Panc1 (cell line): ENCODE measurements at regions not wholly inside any gene's neighbourhood (a gene's known extent, or its start where the extent isn't known, plus 50 kb on each side); places are given as distances from the start of the nearest gene placed in this dataset.

ENCODE experiments used
- ATAC-seq: fragments of 200-7000 bp; cut with Tn5 transposase; 2 replicates; pipeline ENCODE4 v1.9.1; 2020; ENCODE audit warnings: mild to moderate bottlenecking, moderate library complexity
- BruUV-seq: library from RNA; stranded (reverse); fragments of 400-500 nt; replicated peaks from 2 replicates; lab custom pipeline; 2021; lab: Mats Ljungman, UMichigan
- CTCF ChIA-PET: fragments of 300-600 bp; sonication (Branson Sonifier 250); formaldehyde crosslinking; loops from one replicate; lab custom pipeline; 2022; ENCODE audit warnings: antibody characterized with exemption; lab: Charles Lee
- POLR2A ChIA-PET: fragments of 300-600 bp; sonication (Branson Sonifier 250); formaldehyde crosslinking; loops from one replicate; lab custom pipeline; 2022; ENCODE audit warnings: antibody characterized with exemption; lab: Charles Lee
- DNase-seq: peaks from one replicate; pipeline ENCODE4 v3.0.0-alpha.2; 2010; ENCODE audit warnings: low read depth, low spot score
- H3K27ac ChIP-seq: 2 replicates; pipeline ENCODE4 v1.5.1; 2011; ENCODE audit warnings: mild to moderate bottlenecking, low read length, inconsistent platforms
- H3K27me3 ChIP-seq: fragments of 200-500 bp; sonication (Bioruptor generic); 2 replicates; pipeline ENCODE4 v1.6.0; 2014; ENCODE audit warnings: low read length, inconsistent platforms; ENCODE audit not compliant: control insufficient read depth, insufficient read depth
- H3K36me3 ChIP-seq: fragments of 200-500 bp; sonication (Bioruptor generic); 2 replicates; pipeline ENCODE4 v1.5.1; 2014; ENCODE audit warnings: inconsistent platforms, mild to moderate bottlenecking, low read length, moderate library complexity; ENCODE audit not compliant: control insufficient read depth, insufficient read depth
- H3K4me1 ChIP-seq: 2 replicates; pipeline ENCODE4 v1.5.1; 2011; ENCODE audit warnings: inconsistent platforms, mild to moderate bottlenecking, low read length, moderate library complexity; ENCODE audit not compliant: control insufficient read depth, insufficient read depth
- H3K4me3 ChIP-seq, 2 experiments: 2 replicates each; pipeline ENCODE4 v1.5.1; 2011 to 2012; ENCODE audit warnings: low read depth in 2 of 2, low read length in 2 of 2, mild to moderate bottlenecking in 2 of 2, inconsistent platforms in 1 of 2, moderate library complexity in 1 of 2
- H3K9me3 ChIP-seq: fragments of 200-500 bp; sonication (Bioruptor generic); 2 replicates; pipeline ENCODE4 v1.5.1; 2014; ENCODE audit warnings: low read depth, mild to moderate bottlenecking, inconsistent platforms, low read length, moderate library complexity; ENCODE audit not compliant: control insufficient read depth, insufficient read depth
- CTCF ChIP-seq: fragments of 450-650 bp; IDR thresholded peaks from 2 replicates; pipeline ENCODE4 v1.5.1; 2017; ENCODE audit warnings: mild to moderate bottlenecking
- POLR2AphosphoS5 ChIP-seq: IDR thresholded peaks from 2 replicates; pipeline ENCODE4 v1.6.1; 2012; ENCODE audit warnings: mild to moderate bottlenecking, low read depth, low read length, moderate library complexity
- REST ChIP-seq, 2 experiments: IDR thresholded peaks; 2 replicates each; pipeline ENCODE4 v1.6.1; 2011 to 2012; ENCODE audit warnings: low read depth in 2 of 2, control low read depth in 1 of 2, low read length in 1 of 2, mild to moderate bottlenecking in 1 of 2, moderate library complexity in 1 of 2; ENCODE audit not compliant: insufficient read depth in 1 of 2
- SIN3A ChIP-seq: IDR thresholded peaks from 2 replicates; pipeline ENCODE4 v1.6.1; 2012; ENCODE audit warnings: low read depth, mild to moderate bottlenecking, low read length, moderate library complexity, borderline replicate concordance; ENCODE audit not compliant: insufficient read depth
- TCF7L2 ChIP-seq: IDR thresholded peaks from 2 replicates; pipeline ENCODE4 v1.6.1; 2011; ENCODE audit warnings: mild to moderate bottlenecking, low read depth, low read length, inconsistent platforms
- in situ Hi-C: cut with HindIII; loops from 2 replicates; pipeline ENCODE4 v1.10.0; 2016; ENCODE audit warnings: low sequenced_read_pairs, low pct_unique_long_range_greater_than_20kb
- intact Hi-C: fragments of 100-400 bp; cut with micrococcal nuclease; formaldehyde crosslinking; loops from one replicate; pipeline ENCODE4 v1.10.0; 2022; ENCODE audit not compliant: unreplicated experiment

GRCh38 chr1:61593331-61593730 is 131.6 kb downstream of the TM2D1 start:
- intact Hi-C loops (no loop called here), in situ Hi-C loops (no loop called here)
- Histone ChIP-seq H3K36me3 (no peaks in the 10 kb centered on the region), H3K4me1 (peaks cover 3% of the 10 kb centered on the region; the same call in 1 of the 2 replicates), H3K9me3 (no peaks in the 10 kb centered on the region; the same call in 1 of the 2 replicates), H3K27me3 (no peaks in the 10 kb centered on the region), H3K4me3 (no peak overlapping the region), H3K27ac (no peak overlapping the region)
- TF ChIP-seq CTCF = no peak
- TF ChIP-seq TCF7L2 = no peak
- TF ChIP-seq REST (IDR thresholded peaks at IDR 0.05; ENCODE audit: insufficient read depth in 1 of 2, low read depth in 2 of 2, low read length in 1 of 2) = no peak
- no peak for TF ChIP-seq SIN3A
- TF ChIP-seq POLR2AphosphoS5 = no peak
- BruUV-seq = no TSS peak
- no peak for ATAC-seq
- ChIA-PET POLR2A (interaction anchor here (0.8 kb wide), 1 partner anchor 10 kb away, joined by 3 read pairs; no protein-coding TSS in a partner anchor), CTCF (no interaction called here)
- no peak for DNase-seq

GRCh38 chr1:61591351-61591750 is 133.6 kb downstream of the TM2D1 start:
- in situ Hi-C loops (no loop called here), intact Hi-C loops (no loop called here)
- POLR2A ChIA-PET = no interaction called here
- CTCF ChIA-PET = no interaction called here
- no peak overlapping the region for H3K27ac ChIP-seq
- no peak overlapping the region for H3K4me3 ChIP-seq
- TF ChIP-seq TCF7L2 (no peak), POLR2AphosphoS5 (no peak), SIN3A (no peak), REST (IDR thresholded peaks at IDR 0.05; ENCODE audit: insufficient read depth in 1 of 2, low read depth in 2 of 2, low read length in 1 of 2) (no peak), CTCF (no peak)
- no peaks in the 10 kb centered on the region for H3K36me3 ChIP-seq
- DNase-seq (no peak), ATAC-seq (no peak)
- H3K4me1 ChIP-seq = peaks cover 3% of the 10 kb centered on the region; the same call in 1 of the 2 replicates
- no TSS peak for BruUV-seq
- no peaks in the 10 kb centered on the region for H3K27me3 ChIP-seq
- no peaks in the 10 kb centered on the region for H3K9me3 ChIP-seq
